ENCODE measurements at regions not wholly inside any gene's neighbourhood (a gene's known extent, or its start where the extent isn't known, plus 50 kb on each side); places are given as distances from the start of the nearest gene placed in this dataset.

DNA sequence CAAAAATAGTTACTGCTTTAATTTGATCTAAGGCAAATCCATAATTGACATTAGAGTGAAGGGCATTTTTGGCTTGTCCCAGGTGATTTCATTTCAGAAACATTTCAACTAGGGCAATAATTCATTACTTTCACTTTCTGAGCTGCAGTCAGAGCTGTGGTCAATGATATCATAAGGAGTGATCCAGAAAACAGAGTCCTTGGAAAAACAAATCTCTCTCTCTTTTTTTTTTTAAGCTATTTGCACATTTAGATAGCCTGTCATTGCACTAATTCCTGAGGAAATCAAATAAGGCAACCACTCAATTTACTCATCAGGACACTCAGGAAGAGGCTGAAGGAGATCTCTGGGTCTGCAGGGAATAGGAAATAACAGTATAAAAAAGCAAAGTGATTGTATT is 269.5 kb upstream of the LRRC3B start:
- TF ChIP-seq POLR2AphosphoS5 (IDR thresholded peaks at IDR 0.05; ENCODE audit: low read depth, low read length) (no peak), POLR2A (IDR thresholded peaks at IDR 0.05; ENCODE audit: low read depth, low read length) (no peak)

Measured in GM12891 (cell line).